ENCODE measurements at regions not wholly inside any gene's neighbourhood (a gene's known extent, or its start where the extent isn't known, plus 50 kb on each side); places are given as distances from the start of the nearest gene placed in this dataset.

DNA sequence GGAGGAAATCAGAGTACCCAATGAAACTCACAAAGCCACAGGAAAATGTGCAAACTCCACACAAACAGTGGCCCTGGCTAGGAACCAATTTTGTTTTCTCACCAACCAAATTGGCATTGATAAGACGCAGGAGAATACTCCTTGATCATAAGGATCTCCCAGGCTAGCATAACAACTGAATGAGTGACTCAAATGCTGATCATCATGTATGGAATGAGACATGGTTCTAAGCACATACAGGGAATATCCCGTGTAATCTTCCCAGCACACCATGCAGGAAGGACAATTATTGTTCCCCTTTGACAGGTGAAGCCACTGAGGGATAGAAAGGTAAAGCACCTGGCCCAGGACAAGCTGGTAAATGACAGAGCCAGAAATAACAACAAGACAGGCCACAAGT, 180.0 kb upstream of the DUSP10 start:
- TF ChIP-seq ARNTL (CRISPR knock-in tag; IDR thresholded peaks at IDR 0.05; ENCODE audit: borderline replicate concordance, low read depth) (no peak), ZFP30 (CRISPR knock-in tag; IDR thresholded peaks at IDR 0.05) (no peak), ZC3H10 (CRISPR knock-in tag; IDR thresholded peaks at IDR 0.05) (no peak), ISL1 (CRISPR knock-in tag; IDR thresholded peaks at IDR 0.05) (no peak), BACH2 (CRISPR knock-in tag; IDR thresholded peaks at IDR 0.05; ENCODE audit: borderline replicate concordance) (no peak), CSDC2 (CRISPR knock-in tag; IDR thresholded peaks at IDR 0.05) (no peak), GLIS3 (CRISPR knock-in tag; IDR thresholded peaks at IDR 0.05) (no peak), ZNF70 (CRISPR knock-in tag; IDR thresholded peaks at IDR 0.05) (no peak)
- TF ChIP-seq, protein P1, sequence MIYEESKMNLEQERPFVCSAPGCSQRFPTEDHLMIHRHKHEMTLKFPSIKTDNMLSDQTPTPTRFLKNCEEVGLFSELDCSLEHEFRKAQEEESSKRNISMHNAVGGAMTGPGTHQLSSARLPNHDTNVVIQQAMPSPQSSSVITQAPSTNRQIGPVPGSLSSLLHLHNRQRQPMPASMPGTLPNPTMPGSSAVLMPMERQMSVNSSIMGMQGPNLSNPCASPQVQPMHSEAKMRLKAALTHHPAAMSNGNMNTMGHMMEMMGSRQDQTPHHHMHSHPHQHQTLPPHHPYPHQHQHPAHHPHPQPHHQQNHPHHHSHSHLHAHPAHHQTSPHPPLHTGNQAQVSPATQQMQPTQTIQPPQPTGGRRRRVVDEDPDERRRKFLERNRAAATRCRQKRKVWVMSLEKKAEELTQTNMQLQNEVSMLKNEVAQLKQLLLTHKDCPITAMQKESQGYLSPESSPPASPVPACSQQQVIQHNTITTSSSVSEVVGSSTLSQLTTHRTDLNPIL (CRISPR knock-in tag; IDR thresholded peaks at IDR 0.05; ENCODE audit: low read depth), result no peak
- TF ChIP-seq, protein P2, sequence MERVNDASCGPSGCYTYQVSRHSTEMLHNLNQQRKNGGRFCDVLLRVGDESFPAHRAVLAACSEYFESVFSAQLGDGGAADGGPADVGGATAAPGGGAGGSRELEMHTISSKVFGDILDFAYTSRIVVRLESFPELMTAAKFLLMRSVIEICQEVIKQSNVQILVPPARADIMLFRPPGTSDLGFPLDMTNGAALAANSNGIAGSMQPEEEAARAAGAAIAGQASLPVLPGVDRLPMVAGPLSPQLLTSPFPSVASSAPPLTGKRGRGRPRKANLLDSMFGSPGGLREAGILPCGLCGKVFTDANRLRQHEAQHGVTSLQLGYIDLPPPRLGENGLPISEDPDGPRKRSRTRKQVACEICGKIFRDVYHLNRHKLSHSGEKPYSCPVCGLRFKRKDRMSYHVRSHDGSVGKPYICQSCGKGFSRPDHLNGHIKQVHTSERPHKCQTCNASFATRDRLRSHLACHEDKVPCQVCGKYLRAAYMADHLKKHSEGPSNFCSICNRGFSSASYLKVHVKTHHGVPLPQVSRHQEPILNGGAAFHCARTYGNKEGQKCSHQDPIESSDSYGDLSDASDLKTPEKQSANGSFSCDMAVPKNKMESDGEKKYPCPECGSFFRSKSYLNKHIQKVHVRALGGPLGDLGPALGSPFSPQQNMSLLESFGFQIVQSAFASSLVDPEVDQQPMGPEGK (CRISPR knock-in tag; IDR thresholded peaks at IDR 0.05; ENCODE audit: borderline replicate concordance), result no peak

Measured in SK-N-SH treated with all-trans-retinoic acid at 6 μM for 48 hours (cell line).